ENCODE measurements at regions not wholly inside any gene's neighbourhood (a gene's known extent, or its start where the extent isn't known, plus 50 kb on each side); places are given as distances from the start of the nearest gene placed in this dataset.

- H3K36me3 ChIP-seq, result no peaks in the 10 kb centered on the region
- no peak overlapping the region for H3K27ac ChIP-seq (replicated peaks in 1 of 4)
- H3K4me3 ChIP-seq, result no peak overlapping the region
- no peak for TF ChIP-seq POLR2A (IDR thresholded peaks at IDR 0.05; ENCODE audit: low read depth)
- no peak for TF ChIP-seq POLR2AphosphoS5 (IDR thresholded peaks at IDR 0.05)
- TF ChIP-seq EP300 (IDR thresholded peaks at IDR 0.05), result no peak
- TF ChIP-seq CTCF (IDR thresholded peaks at IDR 0.05), result no peak
- DNase-seq (ENCODE audit: extremely low spot score), result no peak
- WGBS, result 83% methylated on average over 7 of the region's 7 CpGs
- no peaks in the 10 kb centered on the region for H3K9me3 ChIP-seq
- H3K4me1 ChIP-seq, result peaks cover 8 to 18% (median 10%) of the 10 kb centered on the region in 4 donors
- H3K27me3 ChIP-seq, result no peaks in the 10 kb centered on the region
- intact Hi-C loops (cut with DNase I), result no loop called here
Measured at GRCh38 chr20:50389438-50389807, 120.8 kb upstream of the PTPN1 start.

DNA sequence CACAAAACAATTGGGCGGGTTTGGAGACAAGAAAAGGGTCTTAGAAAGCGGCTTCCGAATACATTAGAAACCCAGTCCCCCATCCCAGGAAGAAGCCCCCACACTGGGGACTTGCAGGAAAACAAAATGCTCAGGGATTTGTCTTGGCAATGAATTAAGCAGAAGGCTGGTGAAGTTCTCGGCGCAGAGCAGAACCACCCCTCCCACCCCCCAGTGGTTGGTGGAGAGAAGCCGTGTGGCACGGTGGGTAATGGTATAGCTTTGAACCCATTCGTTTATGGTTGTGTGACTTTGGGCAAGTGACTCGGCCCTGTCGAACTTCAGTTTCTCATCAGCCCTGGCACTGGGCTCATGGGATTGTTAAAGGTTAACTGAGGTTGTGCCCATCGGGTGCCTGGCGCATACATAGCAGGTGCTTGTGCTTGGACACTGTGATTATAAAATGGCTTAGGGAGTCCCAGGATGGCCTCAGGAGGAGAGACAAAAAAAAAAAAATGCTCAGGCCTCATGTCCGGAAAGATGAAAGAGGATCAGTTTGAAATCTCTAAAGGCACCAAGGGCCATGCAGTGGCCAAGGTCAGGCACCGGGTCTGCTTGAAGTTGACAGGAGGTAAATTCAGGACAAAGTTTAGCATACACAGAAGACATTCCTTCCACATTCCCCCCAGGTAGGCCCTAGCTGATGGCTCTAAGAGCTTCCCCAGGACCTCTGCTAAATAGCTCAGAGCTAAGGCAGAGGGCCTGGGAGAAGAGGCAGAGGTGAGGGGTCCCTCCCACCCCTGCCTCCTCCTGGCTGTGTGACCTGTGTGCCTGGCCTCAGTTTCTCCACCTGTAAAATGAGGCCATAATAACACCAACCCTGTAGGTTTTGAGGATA, 120.1 kb upstream of the PTPN1 start:
- Histone ChIP-seq H3K9me3 (no peaks in the 10 kb centered on the region), H3K4me3 (no peak overlapping the region), H3K27ac (replicated peaks in 1 of 4) (no peak overlapping the region), H3K4me1 (peaks cover 14 to 24% (median 16%) of the 10 kb centered on the region in 4 donors), H3K27me3 (no peaks in the 10 kb centered on the region), H3K36me3 (no peaks in the 10 kb centered on the region)
- intact Hi-C loops (cut with DNase I), result no loop called here
- TF ChIP-seq POLR2A (IDR thresholded peaks at IDR 0.05; ENCODE audit: low read depth) (no peak), EP300 (IDR thresholded peaks at IDR 0.05) (no peak), POLR2AphosphoS5 (IDR thresholded peaks at IDR 0.05) (no peak), CTCF (IDR thresholded peaks at IDR 0.05) (no peak)
- WGBS, result 87% methylated on average over 14 of the region's 14 CpGs
- DNase-seq (ENCODE audit: extremely low spot score), result no peak

GRCh38 chr20:50390685-50391443, 119.3 kb upstream of the PTPN1 start:
- Histone ChIP-seq H3K36me3 (no peaks in the 10 kb centered on the region), H3K27me3 (no peaks in the 10 kb centered on the region), H3K4me3 (no peak overlapping the region), H3K27ac (replicated peaks in 1 of 4) (no peak overlapping the region), H3K4me1 (peaks cover 22 to 32% (median 24%) of the 10 kb centered on the region in 4 donors), H3K9me3 (no peaks in the 10 kb centered on the region)
- intact Hi-C loops (cut with DNase I), result no loop called here
- DNase-seq (ENCODE audit: extremely low spot score), result no peak
- TF ChIP-seq CTCF (IDR thresholded peaks at IDR 0.05) (no peak), POLR2AphosphoS5 (IDR thresholded peaks at IDR 0.05) (no peak), EP300 (IDR thresholded peaks at IDR 0.05) (no peak), POLR2A (IDR thresholded peaks at IDR 0.05; ENCODE audit: low read depth) (no peak)
- 94% methylated on average over 14 of the region's 15 CpGs for WGBS

DNA sequence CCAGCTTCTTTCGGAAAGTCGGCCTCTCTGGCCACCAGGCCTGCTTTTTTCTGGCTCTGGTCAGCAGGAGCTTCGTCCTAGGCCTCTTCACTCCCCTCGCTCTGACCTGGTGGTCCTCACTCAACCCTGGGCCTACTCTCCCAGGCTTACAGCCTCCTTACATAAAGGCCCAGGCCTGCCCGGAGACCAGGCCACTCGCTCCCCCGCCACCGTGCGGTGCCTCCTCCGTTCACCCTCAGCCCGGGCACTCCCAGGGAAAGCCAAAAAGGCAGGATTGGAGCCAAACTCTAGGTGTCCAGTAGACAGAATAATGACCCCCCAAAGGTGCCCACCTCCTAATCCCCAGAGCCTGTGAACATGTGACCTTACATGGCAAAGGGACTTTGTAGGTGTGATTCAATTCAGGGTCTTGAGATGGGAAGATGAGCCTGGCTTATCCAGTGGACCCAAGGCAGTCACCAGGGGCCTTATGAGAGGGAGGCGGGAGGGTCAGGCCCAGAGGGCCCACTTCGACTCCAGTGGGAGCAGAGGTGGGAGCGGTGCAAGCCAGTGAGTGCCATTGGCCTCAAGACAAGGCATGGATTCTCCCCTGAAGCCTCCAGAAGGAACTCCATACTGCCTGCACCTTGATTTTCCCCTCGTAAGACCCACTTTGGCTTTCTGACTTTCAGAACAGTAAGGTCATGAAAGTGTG, 118.6 kb upstream of the PTPN1 start:
- DNase-seq (ENCODE audit: extremely low spot score), result no peak
- Histone ChIP-seq H3K27me3 (no peaks in the 10 kb centered on the region), H3K4me3 (no peak overlapping the region), H3K36me3 (no peaks in the 10 kb centered on the region), H3K27ac (replicated peaks in 1 of 4) (no peak overlapping the region), H3K9me3 (no peaks in the 10 kb centered on the region), H3K4me1 (peaks cover 30 to 39% (median 31%) of the 10 kb centered on the region in 4 donors)
- 94% methylated on average over 14 of the region's 15 CpGs for WGBS
- no peak for TF ChIP-seq EP300 (IDR thresholded peaks at IDR 0.05)
- no peak for TF ChIP-seq CTCF (IDR thresholded peaks at IDR 0.05)
- no peak for TF ChIP-seq POLR2A (IDR thresholded peaks at IDR 0.05; ENCODE audit: low read depth)
- TF ChIP-seq POLR2AphosphoS5 (IDR thresholded peaks at IDR 0.05), result no peak
- intact Hi-C loops (cut with DNase I), result no loop called here

Measured in esophagus muscularis mucosa (tissue), 4 donors.